ENCODE measurements at regions not wholly inside any gene's neighbourhood (a gene's known extent, or its start where the extent isn't known, plus 50 kb on each side); places are given as distances from the start of the nearest gene placed in this dataset.

DNA sequence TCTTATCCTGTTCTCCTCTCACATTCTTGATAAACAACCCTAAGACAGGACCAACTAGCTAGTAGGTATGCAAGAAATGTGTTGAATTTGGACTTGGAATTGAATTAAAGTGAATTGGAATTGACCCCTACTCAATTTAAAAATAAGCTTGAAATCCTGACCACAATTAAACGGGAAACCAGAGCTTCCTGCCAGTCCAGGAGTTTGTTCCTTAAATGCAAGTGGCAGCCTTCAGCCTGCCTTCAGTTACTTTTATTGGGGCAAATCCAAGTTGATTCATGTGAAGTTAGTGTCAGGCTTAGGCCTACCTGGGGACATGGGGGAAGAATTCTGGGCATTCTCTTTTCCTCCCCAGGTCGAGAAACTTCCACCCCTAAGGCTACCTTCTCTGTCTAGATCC lies 457.6 kb downstream of the BCL11A start:
- Histone ChIP-seq H3K27me3 (ENCODE audit: insufficient read depth, low read length) (no peaks in the 10 kb centered on the region), H3K4me1 (ENCODE audit: insufficient read depth, low read length, severe bottlenecking) (no peaks in the 10 kb centered on the region), H2AFZ (ENCODE audit: low read length) (no peak overlapping the region), H3K27ac (ENCODE audit: low read depth, low read length, poor library complexity, severe bottlenecking) (no peak overlapping the region), H3F3A (ENCODE audit: insufficient read depth, low read length) (no peaks in the 10 kb centered on the region), H3K9me2 (ENCODE audit: low read depth, low read length) (no peaks in the 10 kb centered on the region), H3K36me3 (ENCODE audit: insufficient read depth, low read length) (no peaks in the 10 kb centered on the region), H3K4me3 (ENCODE audit: low read depth, low read length, poor library complexity, severe bottlenecking) (no peak overlapping the region), H4K20me1 (ENCODE audit: insufficient read depth, low read length) (no peaks in the 10 kb centered on the region), H3K79me2 (ENCODE audit: insufficient read depth, low read length) (no peaks in the 10 kb centered on the region), H3K9ac (ENCODE audit: low read length) (no peak overlapping the region), H3K4me2 (ENCODE audit: low read length) (no peak overlapping the region), H3K9me3 (ENCODE audit: low read length) (no peaks in the 10 kb centered on the region)
- TF ChIP-seq, protein P1, sequence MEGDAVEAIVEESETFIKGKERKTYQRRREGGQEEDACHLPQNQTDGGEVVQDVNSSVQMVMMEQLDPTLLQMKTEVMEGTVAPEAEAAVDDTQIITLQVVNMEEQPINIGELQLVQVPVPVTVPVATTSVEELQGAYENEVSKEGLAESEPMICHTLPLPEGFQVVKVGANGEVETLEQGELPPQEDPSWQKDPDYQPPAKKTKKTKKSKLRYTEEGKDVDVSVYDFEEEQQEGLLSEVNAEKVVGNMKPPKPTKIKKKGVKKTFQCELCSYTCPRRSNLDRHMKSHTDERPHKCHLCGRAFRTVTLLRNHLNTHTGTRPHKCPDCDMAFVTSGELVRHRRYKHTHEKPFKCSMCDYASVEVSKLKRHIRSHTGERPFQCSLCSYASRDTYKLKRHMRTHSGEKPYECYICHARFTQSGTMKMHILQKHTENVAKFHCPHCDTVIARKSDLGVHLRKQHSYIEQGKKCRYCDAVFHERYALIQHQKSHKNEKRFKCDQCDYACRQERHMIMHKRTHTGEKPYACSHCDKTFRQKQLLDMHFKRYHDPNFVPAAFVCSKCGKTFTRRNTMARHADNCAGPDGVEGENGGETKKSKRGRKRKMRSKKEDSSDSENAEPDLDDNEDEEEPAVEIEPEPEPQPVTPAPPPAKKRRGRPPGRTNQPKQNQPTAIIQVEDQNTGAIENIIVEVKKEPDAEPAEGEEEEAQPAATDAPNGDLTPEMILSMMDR (IDR thresholded peaks at IDR 0.05; ENCODE audit: low read length): no peak
- TF ChIP-seq EZH2 (IDR thresholded peaks at IDR 0.05; ENCODE audit: borderline replicate concordance, low read length): no peak

DNA sequence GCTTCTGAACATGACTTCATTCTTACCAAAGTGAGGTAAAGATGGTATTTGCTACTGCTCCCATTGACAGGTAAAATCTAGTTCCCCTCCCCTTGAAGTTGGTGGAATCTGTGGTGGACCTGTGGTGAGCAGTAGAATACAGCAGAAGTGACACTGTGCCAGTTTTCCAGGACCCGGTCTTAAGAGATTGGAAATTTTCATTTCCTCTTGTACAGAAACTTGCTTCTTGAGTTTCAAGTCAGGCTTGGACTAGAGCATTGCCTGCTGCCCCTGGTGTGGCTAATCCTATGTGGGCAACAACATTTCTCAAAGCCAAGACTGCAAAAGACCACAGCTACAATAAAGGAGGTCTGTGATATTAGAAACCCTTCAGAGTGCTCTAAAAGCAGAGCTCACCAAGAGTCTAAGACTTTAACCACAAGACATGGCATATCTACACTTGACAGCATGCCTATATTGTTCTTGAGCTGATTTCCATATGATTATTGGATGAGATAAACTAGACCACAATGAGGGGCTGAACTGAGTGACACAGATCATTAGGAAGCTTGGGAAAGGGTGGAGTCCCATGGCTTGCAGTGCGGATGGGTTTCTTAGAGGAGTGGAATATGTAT lies 458.1 kb downstream of the BCL11A start:
- Histone ChIP-seq H2AFZ (ENCODE audit: low read length) (no peak overlapping the region), H4K20me1 (ENCODE audit: insufficient read depth, low read length) (no peaks in the 10 kb centered on the region), H3F3A (ENCODE audit: insufficient read depth, low read length) (no peaks in the 10 kb centered on the region), H3K79me2 (ENCODE audit: insufficient read depth, low read length) (no peaks in the 10 kb centered on the region), H3K27me3 (ENCODE audit: insufficient read depth, low read length) (no peaks in the 10 kb centered on the region), H3K9me2 (ENCODE audit: low read depth, low read length) (no peaks in the 10 kb centered on the region), H3K4me1 (ENCODE audit: insufficient read depth, low read length, severe bottlenecking) (no peaks in the 10 kb centered on the region), H3K36me3 (ENCODE audit: insufficient read depth, low read length) (no peaks in the 10 kb centered on the region), H3K27ac (ENCODE audit: low read depth, low read length, poor library complexity, severe bottlenecking) (no peak overlapping the region), H3K9ac (ENCODE audit: low read length) (no peak overlapping the region), H3K4me2 (ENCODE audit: low read length) (no peak overlapping the region), H3K4me3 (ENCODE audit: low read depth, low read length, poor library complexity, severe bottlenecking) (no peak overlapping the region), H3K9me3 (ENCODE audit: low read length) (no peaks in the 10 kb centered on the region)
- no peak for TF ChIP-seq EZH2 (IDR thresholded peaks at IDR 0.05; ENCODE audit: borderline replicate concordance, low read length)
- TF ChIP-seq, protein P1 (IDR thresholded peaks at IDR 0.05; ENCODE audit: low read length): no peak

DNA sequence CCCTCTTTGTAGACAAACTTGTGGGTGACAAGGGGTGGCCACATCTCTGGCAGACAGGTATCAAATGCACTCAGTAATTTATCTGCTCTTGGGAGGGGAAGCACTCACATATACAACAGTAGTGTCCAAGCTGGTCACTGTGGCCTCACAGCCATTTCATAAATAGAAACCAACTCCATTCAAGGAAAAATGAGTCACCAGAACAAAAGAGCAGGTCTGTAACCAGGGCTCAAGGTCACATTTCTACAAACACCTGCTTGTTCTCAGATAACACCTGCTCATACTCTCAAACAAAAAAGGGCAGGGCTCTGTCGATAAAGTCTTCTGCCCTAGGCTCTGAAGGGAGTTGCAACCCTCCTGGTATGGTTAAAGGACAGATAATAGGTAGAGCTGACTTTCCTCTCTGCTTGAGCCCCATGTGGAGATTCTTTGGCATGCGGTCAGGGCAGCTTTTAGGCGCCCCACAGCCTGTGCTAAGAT lies 459.0 kb downstream of the BCL11A start:
- Histone ChIP-seq H3K9me2 (ENCODE audit: low read depth, low read length) (no peaks in the 10 kb centered on the region), H3K36me3 (ENCODE audit: insufficient read depth, low read length) (no peaks in the 10 kb centered on the region), H3K9ac (ENCODE audit: low read length) (no peak overlapping the region), H3F3A (ENCODE audit: insufficient read depth, low read length) (no peaks in the 10 kb centered on the region), H3K4me2 (ENCODE audit: low read length) (no peak overlapping the region), H3K27ac (ENCODE audit: low read depth, low read length, poor library complexity, severe bottlenecking) (no peak overlapping the region), H3K27me3 (ENCODE audit: insufficient read depth, low read length) (no peaks in the 10 kb centered on the region), H4K20me1 (ENCODE audit: insufficient read depth, low read length) (no peaks in the 10 kb centered on the region), H3K4me1 (ENCODE audit: insufficient read depth, low read length, severe bottlenecking) (no peaks in the 10 kb centered on the region), H3K9me3 (ENCODE audit: low read length) (no peaks in the 10 kb centered on the region), H3K79me2 (ENCODE audit: insufficient read depth, low read length) (no peaks in the 10 kb centered on the region), H2AFZ (ENCODE audit: low read length) (no peak overlapping the region), H3K4me3 (ENCODE audit: low read depth, low read length, poor library complexity, severe bottlenecking) (no peak overlapping the region)
- TF ChIP-seq EZH2 (IDR thresholded peaks at IDR 0.05; ENCODE audit: borderline replicate concordance, low read length): no peak
- TF ChIP-seq, protein P1 (IDR thresholded peaks at IDR 0.05; ENCODE audit: low read length): no peak

Measured in OCI-LY1 (cell line).